ENCODE measurements at regions not wholly inside any gene's neighbourhood (a gene's known extent, or its start where the extent isn't known, plus 50 kb on each side); places are given as distances from the start of the nearest gene placed in this dataset.

DNA sequence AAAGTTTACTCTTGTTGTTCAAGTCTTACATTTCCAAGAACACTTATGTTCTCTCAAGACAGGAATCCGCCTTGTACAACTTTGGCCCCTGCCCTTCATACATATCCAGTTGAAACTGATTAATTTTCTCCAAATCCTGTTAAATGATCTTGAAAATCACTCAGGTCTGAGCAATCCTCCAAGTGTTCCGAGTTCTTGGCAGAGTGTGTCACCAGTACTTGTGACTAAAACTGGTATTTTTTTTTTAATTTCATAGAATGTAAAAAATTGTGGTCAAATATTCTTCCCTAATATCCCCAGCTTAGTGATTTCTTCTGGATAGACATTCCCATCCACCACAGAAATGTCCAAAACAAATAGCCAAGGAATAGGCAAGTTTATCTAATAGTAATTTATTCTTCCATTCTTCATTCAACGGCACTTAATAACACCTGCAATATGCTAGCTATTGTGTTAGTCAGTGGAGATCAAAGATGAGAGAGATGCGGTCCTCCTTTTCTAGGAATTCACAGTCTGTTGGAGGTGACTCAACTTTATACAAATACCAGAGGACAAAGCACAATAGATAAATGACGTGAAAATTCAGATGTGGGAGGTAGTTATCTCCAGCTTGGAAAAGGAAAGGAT lies 71.4 kb downstream of the DIRAS3 start:
- DNase-seq (ENCODE audit: low read depth), result peak; percentile 67
- TF ChIP-seq, protein P1, sequence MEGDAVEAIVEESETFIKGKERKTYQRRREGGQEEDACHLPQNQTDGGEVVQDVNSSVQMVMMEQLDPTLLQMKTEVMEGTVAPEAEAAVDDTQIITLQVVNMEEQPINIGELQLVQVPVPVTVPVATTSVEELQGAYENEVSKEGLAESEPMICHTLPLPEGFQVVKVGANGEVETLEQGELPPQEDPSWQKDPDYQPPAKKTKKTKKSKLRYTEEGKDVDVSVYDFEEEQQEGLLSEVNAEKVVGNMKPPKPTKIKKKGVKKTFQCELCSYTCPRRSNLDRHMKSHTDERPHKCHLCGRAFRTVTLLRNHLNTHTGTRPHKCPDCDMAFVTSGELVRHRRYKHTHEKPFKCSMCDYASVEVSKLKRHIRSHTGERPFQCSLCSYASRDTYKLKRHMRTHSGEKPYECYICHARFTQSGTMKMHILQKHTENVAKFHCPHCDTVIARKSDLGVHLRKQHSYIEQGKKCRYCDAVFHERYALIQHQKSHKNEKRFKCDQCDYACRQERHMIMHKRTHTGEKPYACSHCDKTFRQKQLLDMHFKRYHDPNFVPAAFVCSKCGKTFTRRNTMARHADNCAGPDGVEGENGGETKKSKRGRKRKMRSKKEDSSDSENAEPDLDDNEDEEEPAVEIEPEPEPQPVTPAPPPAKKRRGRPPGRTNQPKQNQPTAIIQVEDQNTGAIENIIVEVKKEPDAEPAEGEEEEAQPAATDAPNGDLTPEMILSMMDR (IDR thresholded peaks at IDR 0.05; ENCODE audit: insufficient read depth, low read length, severe bottlenecking), result no peak
- no peak overlapping the region for H3K4me3 ChIP-seq (ENCODE audit: low read depth, low read length)
- H3K36me3 ChIP-seq (ENCODE audit: control insufficient read depth, insufficient read depth, low read length), result no peaks in the 10 kb centered on the region
- FAIRE-seq, result no peak
- no peaks in the 10 kb centered on the region for H3K27me3 ChIP-seq (ENCODE audit: control insufficient read depth, insufficient read depth, low read length)

DNA sequence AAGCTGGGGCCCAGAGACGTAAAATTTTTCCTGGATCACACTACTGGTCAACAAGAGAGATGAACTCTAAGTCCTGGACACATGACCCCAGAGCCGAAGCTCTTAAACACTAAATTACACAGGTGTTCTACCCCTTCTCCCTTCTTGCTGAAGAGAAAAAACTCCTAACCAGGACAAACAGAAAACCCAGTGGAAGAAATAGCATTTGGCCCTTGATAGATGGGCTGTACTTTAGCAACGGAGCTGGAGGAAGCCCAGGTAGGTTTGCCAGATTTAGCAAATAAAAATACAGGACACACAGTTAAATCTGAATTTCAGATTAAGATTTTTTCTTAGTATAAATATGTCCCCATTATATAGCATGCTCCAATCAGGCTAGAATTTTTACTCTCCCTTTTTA lies 72.7 kb downstream of the DIRAS3 start:
- H3K4me3 ChIP-seq (ENCODE audit: low read depth, low read length), result no peak overlapping the region
- DNase-seq (ENCODE audit: low read depth) (no peak), FAIRE-seq (no peak)
- TF ChIP-seq, protein P1 (IDR thresholded peaks at IDR 0.05; ENCODE audit: insufficient read depth, low read length, severe bottlenecking), result no peak
- no peaks in the 10 kb centered on the region for H3K36me3 ChIP-seq (ENCODE audit: control insufficient read depth, insufficient read depth, low read length)
- H3K27me3 ChIP-seq (ENCODE audit: control insufficient read depth, insufficient read depth, low read length), result no peaks in the 10 kb centered on the region

DNA sequence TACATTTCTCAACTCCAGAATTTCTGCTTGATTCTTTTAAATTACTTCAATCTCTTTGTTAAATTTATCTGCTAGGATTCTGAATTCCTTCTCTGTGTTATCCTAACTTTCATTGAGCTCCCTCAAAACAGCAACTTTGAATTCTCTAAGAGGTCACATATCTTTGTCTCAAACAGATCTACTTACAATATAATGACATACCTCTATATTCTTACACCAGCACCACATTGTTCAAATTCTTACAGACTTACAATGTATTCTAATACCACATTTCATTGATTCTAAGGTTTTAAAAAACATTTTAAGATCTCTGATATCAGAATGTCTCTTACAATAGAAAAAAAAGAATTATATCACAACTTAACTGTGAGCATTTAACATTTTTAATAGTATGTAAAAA lies 77.4 kb downstream of the DIRAS3 start:
- FAIRE-seq (no peak), DNase-seq (ENCODE audit: low read depth) (no peak)
- Histone ChIP-seq H3K4me3 (ENCODE audit: low read depth, low read length) (no peak overlapping the region), H3K27me3 (ENCODE audit: control insufficient read depth, insufficient read depth, low read length) (no peaks in the 10 kb centered on the region), H3K36me3 (ENCODE audit: control insufficient read depth, insufficient read depth, low read length) (no peaks in the 10 kb centered on the region)
- TF ChIP-seq, protein P1 (IDR thresholded peaks at IDR 0.05; ENCODE audit: insufficient read depth, low read length, severe bottlenecking), result no peak

DNA sequence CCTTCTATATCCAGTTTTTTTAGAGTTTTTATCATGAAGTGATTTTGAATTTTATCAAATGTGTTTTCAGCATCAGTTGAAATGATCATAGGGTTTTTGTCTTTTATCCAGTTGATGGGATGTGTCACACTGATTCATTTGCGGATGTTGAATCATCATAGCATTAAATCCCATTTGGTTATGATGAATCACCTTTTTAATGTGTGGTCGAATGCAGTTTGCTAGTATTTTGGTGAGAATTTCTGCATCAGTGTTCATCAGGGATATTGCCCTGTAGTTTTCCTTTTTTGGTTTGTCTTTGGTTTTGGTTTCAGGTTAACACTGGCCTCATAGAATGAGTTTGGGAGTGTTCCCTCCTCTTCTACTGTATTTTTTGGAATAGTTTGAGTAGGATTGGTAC lies 80.3 kb downstream of the DIRAS3 start:
- Histone ChIP-seq H3K36me3 (ENCODE audit: control insufficient read depth, insufficient read depth, low read length) (no peaks in the 10 kb centered on the region), H3K4me3 (ENCODE audit: low read depth, low read length) (no peak overlapping the region), H3K27me3 (ENCODE audit: control insufficient read depth, insufficient read depth, low read length) (no peaks in the 10 kb centered on the region)
- TF ChIP-seq, protein P1 (IDR thresholded peaks at IDR 0.05; ENCODE audit: insufficient read depth, low read length, severe bottlenecking), result no peak
- peak; percentile 96 for DNase-seq (ENCODE audit: low read depth)
- FAIRE-seq, result peak; percentile 7

DNA sequence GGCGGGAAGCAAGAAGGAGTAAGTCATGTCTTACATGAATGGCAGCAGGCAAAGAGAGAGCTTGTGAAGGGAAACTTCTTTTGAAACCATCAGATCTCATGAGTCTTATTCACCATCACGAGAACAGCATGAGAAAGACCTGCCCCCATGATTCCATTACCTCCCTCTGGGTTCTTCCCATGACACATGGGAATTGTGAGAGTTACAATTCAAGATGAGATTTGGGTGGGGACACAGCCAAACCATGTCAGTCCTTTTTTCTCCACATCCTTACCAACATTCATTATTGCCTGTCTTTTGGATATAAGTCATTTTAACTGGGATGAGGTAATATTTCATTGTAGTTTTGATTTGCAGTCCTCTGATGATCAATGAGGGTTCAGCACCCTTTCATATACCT lies 81.0 kb downstream of the DIRAS3 start:
- TF ChIP-seq, protein P1 (IDR thresholded peaks at IDR 0.05; ENCODE audit: insufficient read depth, low read length, severe bottlenecking), result no peak
- no peak overlapping the region for H3K4me3 ChIP-seq (ENCODE audit: low read depth, low read length)
- no peaks in the 10 kb centered on the region for H3K27me3 ChIP-seq (ENCODE audit: control insufficient read depth, insufficient read depth, low read length)
- DNase-seq (ENCODE audit: low read depth) (peak; percentile 8), FAIRE-seq (no peak)
- H3K36me3 ChIP-seq (ENCODE audit: control insufficient read depth, insufficient read depth, low read length), result no peaks in the 10 kb centered on the region

DNA sequence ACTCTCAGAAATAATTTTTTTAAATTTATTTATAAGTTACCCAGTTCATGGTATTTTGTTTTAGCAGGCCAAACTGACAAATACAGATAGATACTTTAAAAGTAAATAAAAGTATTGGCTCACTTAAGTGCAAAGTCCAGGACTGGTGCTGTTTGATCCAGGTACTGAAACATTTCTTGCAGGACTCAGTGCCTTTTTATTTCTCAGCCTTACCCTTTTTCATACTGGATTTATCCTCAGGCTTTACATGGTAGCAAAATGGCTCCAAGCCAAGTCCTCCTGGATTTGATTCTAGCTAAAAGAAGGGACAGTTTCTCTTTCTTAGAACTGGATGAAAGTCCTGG lies 83.8 kb downstream of the DIRAS3 start:
- TF ChIP-seq, protein P1 (IDR thresholded peaks at IDR 0.05; ENCODE audit: insufficient read depth, low read length, severe bottlenecking), result no peak
- Histone ChIP-seq H3K36me3 (ENCODE audit: control insufficient read depth, insufficient read depth, low read length) (no peaks in the 10 kb centered on the region), H3K4me3 (ENCODE audit: low read depth, low read length) (no peak overlapping the region), H3K27me3 (ENCODE audit: control insufficient read depth, insufficient read depth, low read length) (no peaks in the 10 kb centered on the region)
- no peak for DNase-seq (ENCODE audit: low read depth)
- no peak for FAIRE-seq

Data from bronchial epithelial cell (primary cell).